ENCODE measurements at regions not wholly inside any gene's neighbourhood (a gene's known extent, or its start where the extent isn't known, plus 50 kb on each side); places are given as distances from the start of the nearest gene placed in this dataset.
"Not testable (repeated sequence)": the region's sequence is repeated elsewhere in the genome, so short reads cannot be mapped to it uniquely, and the experiment has no call there.

- no peak overlapping the region for H3K4me3 ChIP-seq (ENCODE audit: low read length)
- no peak for DNase-seq (ENCODE audit: low read depth)
- no peak for TF ChIP-seq CTCF (conservative IDR thresholded peaks at IDR 0.05; ENCODE audit: low read depth, low read length)
Measured at GRCh38 chr10:23643111-23643780, 204.4 kb downstream of the OTUD1 start.

- DNase-seq (ENCODE audit: low read depth), result no peak
- no peak for TF ChIP-seq CTCF (conservative IDR thresholded peaks at IDR 0.05; ENCODE audit: low read depth, low read length)
Measured at GRCh38 chr10:23648618-23649017, 209.7 kb downstream of the OTUD1 start.

GRCh38 chr10:23656735-23657134, 217.9 kb downstream of the OTUD1 start:
- H3K4me3 ChIP-seq (ENCODE audit: low read length), result no peak overlapping the region
- DNase-seq (ENCODE audit: low read depth), result no peak
- TF ChIP-seq CTCF (conservative IDR thresholded peaks at IDR 0.05; ENCODE audit: low read depth, low read length), result peak; percentile 77

More at GRCh38 chr10:23648618-23649017, 209.7 kb downstream of the OTUD1 start:
- no peak overlapping the region for H3K4me3 ChIP-seq (ENCODE audit: low read length)

GRCh38 chr10:23657677-23658076, 218.8 kb downstream of the OTUD1 start:
- DNase-seq (ENCODE audit: low read depth), result no peak
- no peak for TF ChIP-seq CTCF (conservative IDR thresholded peaks at IDR 0.05; ENCODE audit: low read depth, low read length)
- H3K4me3 ChIP-seq (ENCODE audit: low read length), result no peak overlapping the region

GRCh38 chr10:23671866-23672265, 233.0 kb downstream of the OTUD1 start:
- DNase-seq (ENCODE audit: low read depth); H3K4me3 ChIP-seq (ENCODE audit: low read length): not testable (repeated sequence)

GRCh38 chr10:23675585-23675984, 236.7 kb downstream of the OTUD1 start:
- no peak for TF ChIP-seq CTCF (conservative IDR thresholded peaks at IDR 0.05; ENCODE audit: low read depth, low read length)
- DNase-seq (ENCODE audit: low read depth), result no peak
- H3K4me3 ChIP-seq (ENCODE audit: low read length), result no peak overlapping the region

- no peak for TF ChIP-seq CTCF (conservative IDR thresholded peaks at IDR 0.05; ENCODE audit: low read depth, low read length)
- DNase-seq (ENCODE audit: low read depth), result no peak
- no peak overlapping the region for H3K4me3 ChIP-seq (ENCODE audit: low read length)
Measured at GRCh38 chr10:23676296-23676695, 237.4 kb downstream of the OTUD1 start.
